ENCODE measurements at regions not wholly inside any gene's neighbourhood (a gene's known extent, or its start where the extent isn't known, plus 50 kb on each side); places are given as distances from the start of the nearest gene placed in this dataset.
A peak's percentile ranks its signal among the peaks of the same experiment; 100 is the strongest.

GRCh38 chr10:28151636-28152035 is 151.2 kb downstream of the MPP7 start:
- DNase-seq: no peak
- intact Hi-C loops (cut with DNase I): no loop called here

DNA sequence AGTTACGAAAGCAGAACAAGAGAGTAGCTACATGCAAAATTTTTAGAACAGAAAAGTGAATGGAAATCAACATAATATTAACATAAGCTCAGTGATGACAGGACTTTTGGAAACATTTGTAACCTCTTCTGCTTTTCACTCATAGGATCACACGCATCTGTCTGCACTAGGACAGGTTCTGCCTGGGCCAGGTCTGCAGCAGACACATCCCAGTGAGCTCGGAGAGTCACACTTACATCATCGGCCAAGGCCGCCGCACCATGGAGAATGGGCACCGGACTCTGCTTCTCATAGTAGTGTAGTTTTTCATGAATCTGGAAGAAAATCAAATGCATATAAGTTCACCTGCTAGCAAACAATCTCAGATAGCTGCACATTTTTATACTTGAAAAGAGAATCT is 150.9 kb upstream of the ODAD2 start:
- DNase-seq: no peak
- intact Hi-C loops (cut with DNase I): no loop called here

- intact Hi-C loops (cut with DNase I): no loop called here
- no peak for DNase-seq
Observed at GRCh38 chr10:28147706-28148105, 148.8 kb upstream of the ODAD2 start.

DNA sequence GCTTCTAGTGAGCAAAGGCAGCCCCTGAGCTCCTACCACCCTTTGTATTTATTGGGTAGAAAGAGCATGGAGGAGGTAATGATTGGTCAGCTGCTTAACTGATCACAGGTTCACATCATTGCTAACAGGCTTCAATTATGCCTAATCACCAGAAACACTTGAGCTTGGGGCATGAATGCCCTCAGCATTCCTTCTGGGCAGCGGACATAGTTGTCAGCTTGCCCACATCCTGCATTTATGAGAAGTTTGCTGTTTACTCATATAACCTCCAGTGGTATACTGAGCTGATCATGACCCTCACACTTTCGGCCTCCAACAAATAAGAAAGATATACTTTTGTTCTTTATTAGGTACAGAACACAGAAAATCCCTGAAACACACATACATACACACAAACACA is 140.3 kb upstream of the ODAD2 start:
- intact Hi-C loops (cut with DNase I): no loop called here
- no peak for DNase-seq

DNA sequence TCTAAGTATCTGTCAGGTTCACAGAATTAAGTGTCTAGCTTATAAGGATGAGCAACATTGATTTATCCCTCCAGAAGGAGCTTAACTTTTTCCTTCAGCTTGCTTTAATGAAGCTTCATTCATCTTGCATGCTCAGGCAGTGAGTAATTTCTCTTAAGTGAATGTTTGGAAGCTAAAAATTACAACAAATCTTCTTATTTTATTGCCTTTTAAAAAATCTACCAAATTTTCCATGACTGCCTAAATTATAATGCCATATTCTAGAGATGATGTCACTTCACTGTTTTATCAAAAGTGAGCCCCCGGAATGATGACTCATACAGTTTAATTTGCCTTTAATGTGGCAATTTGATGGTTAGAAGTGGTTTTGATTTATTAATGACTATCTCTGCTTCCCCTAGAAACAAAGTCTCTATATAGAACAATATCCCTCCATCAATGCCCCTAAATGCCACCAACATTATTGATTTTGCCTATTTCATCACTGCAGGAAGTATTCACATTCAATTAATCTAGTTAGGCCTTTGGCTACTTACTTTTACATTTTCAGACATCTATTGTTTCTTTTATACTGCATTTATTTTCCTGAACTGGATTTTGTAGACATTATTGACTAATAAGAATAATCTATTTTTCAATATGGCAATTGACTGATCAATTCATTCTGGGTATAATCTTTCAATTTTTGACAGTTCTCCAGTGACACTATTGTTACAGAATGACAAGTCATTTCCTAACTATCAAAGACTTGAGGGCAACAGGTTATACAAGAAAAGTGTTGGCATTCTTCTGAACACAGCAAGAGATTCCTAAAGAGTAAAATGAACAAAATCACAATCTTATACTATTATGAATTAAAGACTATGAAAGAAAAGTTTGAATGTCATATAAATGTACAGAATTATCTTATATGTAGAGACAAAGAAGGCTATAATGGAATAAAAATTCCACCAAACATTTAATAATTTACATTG is 139.3 kb upstream of the ODAD2 start:
- DNase-seq: peak in 4 of 42 donors; percentile 17 to 54 (median 20)
- intact Hi-C loops (cut with DNase I): no loop called here

DNA sequence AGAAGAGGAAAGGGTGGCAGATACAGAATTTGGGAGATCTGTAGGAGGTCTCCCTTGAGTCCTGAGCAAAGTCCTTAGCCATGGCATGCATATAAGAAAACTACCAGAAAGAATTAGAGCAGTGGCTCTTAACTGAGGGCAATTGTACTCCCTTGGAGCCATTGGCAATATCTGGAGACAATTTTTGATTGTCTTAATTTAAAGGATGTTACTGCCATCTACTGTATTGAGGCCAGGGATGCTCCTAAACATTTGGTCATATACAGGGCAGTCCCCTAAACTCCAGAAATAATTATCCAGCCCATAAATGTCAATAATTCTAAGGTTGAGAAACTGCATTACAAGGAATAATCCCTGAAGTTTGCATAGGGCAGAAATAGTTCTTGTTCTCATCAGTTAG is 136.4 kb upstream of the ODAD2 start:
- intact Hi-C loops (cut with DNase I): no loop called here
- no peak for DNase-seq

- no peak for DNase-seq
- intact Hi-C loops (cut with DNase I): no loop called here
Observed at GRCh38 chr10:28130267-28130666, 131.4 kb upstream of the ODAD2 start.

DNA sequence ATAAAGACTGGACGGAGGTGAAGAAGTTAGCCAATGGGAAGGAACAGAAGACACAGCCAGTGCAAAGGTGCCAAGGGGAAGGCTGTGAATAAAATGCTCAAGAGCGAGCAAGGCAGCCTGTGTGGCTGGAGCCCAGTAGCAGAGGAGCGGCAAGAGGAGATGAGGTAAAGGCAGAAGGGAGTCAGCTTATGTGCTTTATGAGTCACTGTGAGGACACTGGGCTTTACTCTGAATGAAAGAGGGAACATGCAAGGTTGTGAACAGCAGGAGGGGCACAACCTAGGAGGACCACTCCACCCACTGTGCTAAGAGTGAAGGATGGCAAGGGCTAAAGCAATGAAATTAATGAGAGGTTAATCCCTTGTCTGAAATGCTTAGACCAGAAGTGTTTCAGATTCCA is 129.0 kb upstream of the ODAD2 start:
- DNase-seq: no peak
- intact Hi-C loops (cut with DNase I): no loop called here

DNA sequence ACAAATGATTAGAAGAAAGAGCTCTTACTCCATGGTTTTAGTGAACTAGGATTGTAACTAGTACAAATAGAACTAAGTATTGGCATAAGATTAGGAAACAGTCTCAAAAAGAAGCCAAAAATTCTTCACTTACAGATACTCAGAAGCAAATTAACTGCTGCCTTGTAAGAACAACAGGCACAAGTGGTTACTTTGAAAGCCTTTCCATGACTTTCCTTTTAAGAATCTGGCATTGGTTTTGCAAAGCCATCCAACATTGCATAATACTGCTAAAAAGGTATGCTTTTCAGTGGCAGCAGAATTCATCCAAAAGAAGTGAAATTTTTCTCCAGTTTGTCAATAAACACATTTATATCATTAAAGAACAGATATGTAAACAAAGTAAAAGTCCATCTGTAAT is 126.8 kb upstream of the ODAD2 start:
- intact Hi-C loops (cut with DNase I): no loop called here
- DNase-seq: no peak

DNA sequence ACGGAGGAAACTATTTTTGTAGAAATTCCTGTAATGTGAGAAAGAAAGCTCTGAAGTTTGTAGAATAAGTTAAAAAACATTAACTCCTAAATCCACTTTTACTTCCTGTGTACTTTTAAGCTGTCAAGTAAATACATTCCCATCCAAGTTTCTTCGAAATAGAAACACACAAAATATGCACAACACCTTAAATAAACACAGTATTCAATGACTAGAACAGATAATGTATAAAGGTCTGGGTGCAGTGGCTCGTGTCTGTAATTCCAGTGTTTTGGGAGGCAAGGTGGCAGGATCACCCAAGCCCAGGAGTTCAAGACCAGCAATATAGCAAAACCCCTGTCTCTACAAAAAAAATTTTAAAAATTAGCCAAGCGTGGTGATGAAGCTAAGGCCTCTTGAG is 121.9 kb upstream of the ODAD2 start:
- DNase-seq: no peak
- intact Hi-C loops (cut with DNase I): no loop called here

DNA sequence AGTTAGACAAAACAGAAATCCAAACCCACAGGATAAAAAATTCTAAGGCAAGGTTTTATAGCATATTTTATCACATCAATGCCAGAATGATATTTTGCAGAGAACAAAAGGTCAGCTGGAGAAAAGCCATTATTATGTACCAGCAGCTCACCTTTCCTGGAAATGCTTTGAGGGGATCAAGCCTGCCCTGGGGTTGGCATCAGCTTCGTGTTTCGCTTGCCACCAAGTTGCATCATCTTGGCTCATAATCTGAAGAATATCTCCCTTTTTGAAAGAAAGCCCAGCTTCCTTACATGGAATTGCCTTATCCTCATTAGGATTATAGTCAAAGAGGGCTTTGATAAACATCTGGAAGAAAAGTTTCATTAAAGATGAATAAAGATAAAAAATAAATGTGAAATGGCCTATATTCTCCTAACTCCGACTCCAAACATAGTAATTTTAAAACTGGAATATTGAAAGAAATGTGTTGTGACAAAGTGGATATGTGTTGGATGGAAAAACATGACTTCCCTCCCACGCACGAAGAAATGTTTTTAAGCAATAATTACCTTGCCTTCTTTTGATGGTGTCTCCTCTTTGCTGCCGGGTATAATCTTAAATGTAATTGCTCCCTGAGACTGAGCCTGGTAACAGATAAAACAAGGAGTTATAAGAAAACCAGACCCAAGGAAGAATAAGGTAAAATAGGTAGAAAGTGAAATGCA is 121.3 kb upstream of the ODAD2 start:
- DNase-seq: no peak
- intact Hi-C loops (cut with DNase I): no loop called here

DNA sequence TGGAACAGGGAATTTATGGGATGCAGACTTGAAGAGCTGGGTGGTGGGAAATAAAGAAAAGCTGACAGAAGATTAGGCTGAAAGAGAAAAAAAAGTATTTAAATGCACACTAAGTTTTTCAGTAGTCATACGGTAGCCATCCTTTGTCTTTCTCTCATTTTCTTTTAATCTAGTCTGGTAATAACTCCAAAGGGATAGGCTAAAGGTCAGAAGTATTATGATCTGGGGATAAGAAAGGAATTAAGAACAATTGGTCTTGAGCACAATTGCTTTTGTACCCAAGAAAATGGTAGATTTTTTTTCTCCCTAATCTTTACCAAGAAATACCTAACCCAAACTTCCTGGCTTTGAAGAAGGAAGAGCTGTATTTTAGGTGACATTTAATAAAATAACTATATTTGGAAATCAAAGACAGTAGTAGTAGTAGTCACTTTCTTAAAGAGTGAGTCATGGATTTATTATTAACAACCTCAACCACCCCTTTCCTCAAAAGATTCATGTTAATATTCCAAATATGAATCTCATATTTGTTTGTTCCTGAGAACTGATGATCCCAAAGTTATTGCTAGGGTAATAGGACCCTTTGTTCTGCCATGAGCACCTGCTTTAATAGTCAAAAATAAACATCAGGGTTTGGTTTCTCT is 120.2 kb upstream of the ODAD2 start:
- intact Hi-C loops (cut with DNase I): no loop called here
- no peak for DNase-seq

- intact Hi-C loops (cut with DNase I): no loop called here
Observed at GRCh38 chr10:28113202-28113601, 114.3 kb upstream of the ODAD2 start.

DNA sequence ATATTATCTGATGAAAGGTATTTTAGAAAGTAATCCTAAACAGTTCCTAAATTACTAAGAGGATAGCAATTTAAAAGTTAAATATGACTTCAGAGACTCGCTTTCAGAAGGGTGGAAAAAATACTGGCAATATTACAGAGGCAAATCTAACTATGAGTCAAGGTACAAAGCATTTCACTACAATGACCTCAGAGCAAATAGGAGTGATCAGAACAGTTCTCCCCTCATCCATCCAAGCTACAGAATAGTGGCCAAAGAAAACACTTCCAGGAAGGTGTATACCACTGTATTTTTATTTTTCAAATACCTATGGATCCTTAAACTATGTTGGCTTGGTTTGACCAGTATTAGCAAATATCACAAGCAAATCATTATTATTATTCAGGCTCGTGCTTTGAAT is 112.8 kb upstream of the ODAD2 start:
- no peak for DNase-seq
- intact Hi-C loops (cut with DNase I): no loop called here

More at GRCh38 chr10:28113202-28113601, 114.3 kb upstream of the ODAD2 start:
- no peak for DNase-seq

DNA sequence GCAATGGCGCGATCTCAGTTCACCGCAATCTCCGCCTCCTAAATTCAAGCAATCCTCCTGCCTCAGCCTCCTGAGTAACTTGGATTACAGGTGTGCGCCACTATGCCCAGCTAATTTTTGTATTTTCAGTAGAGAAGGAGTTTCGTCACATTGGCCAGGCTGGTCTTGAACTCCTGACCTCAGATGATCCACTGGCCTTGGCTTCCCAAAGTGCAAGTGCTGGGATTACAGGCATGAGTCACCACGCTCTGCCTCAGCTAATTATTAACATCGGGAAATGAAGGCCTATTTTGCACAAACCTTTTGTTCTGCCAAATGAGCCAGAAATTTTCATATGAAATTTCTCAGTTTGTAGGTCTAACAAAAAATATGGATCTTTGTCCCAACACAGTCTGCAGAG is 106.7 kb upstream of the ODAD2 start:
- intact Hi-C loops (cut with DNase I): no loop called here
- DNase-seq: no peak

DNA sequence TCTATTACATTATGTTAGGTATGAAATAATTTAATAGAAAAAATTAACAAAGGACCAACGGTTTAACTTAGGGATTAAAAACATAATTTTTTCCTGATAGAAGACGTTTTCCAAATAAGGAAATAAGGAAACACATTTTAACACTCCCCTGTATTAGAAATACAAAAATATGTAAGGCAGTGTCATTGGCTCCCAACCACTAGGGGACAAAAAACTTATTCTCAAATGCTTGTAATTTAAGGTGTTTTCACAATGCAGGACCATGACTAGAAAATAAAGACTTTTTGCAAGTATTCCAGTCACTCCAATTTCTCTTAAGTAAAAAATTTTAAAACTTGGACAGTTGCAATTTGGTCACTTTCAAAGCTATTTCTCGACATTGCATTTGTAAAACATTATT is 98.8 kb upstream of the ODAD2 start:
- DNase-seq: no peak
- intact Hi-C loops (cut with DNase I): no loop called here

GRCh38 chr10:28095791-28096378 is 97.0 kb upstream of the ODAD2 start:
- no peak for DNase-seq
- intact Hi-C loops (cut with DNase I): no loop called here

- intact Hi-C loops (cut with DNase I): no loop called here
- no peak for DNase-seq
Observed at GRCh38 chr10:28094121-28094520, 95.2 kb upstream of the ODAD2 start.

GRCh38 chr10:28091913-28092312 is 93.0 kb upstream of the ODAD2 start:
- intact Hi-C loops (cut with DNase I): no loop called here
- DNase-seq: no peak

DNA sequence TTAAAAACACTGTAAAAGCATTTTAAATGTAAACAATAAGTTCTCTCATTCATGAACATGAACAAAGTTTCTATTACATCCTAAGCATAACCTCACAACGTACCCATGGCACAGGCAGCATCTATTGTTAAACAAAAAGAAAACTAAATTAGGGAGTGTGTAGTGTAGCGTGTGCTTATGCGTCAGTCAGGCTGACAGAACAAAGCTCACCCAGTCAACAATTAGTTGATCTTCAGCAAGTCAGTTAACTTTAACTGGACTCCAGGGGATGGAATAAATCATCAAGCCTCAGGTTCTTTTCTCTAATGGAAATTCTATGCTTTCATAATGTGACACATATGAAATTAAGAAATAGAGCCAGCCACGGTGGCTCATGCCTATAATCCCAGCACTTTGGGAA is 91.6 kb upstream of the ODAD2 start:
- intact Hi-C loops (cut with DNase I): no loop called here
- DNase-seq: no peak
